NCI-H1436 treated with DMSO at 0.1 percent for 48 hours (cell line): ENCODE measurements at regions not wholly inside any gene's neighbourhood (a gene's known extent, or its start where the extent isn't known, plus 50 kb on each side); places are given as distances from the start of the nearest gene placed in this dataset.

Experiments
- DNase-seq: peaks from one replicate; lab custom pipeline; 2025; lab: John Stamatoyannopoulos, UW

DNA sequence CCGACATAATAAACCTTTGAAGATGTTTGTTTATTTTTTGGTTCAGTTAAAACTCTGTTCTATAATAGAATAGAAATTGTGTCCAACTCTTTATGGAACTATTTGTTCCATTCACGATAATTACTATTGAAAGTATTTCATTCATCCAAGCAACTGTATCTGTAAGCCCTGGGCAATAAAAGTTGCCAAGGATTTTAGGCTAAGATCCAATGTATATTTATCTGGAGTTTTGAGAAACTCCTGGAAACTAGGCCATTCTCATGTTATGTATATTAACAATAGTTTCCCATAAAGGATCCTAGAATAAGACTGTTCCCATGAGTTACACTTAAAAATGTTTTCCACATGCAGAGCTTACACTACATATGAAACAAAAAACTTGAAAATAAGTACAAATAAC lies 261.6 kb downstream of the SLITRK6 start:
- no peak for DNase-seq

DNA sequence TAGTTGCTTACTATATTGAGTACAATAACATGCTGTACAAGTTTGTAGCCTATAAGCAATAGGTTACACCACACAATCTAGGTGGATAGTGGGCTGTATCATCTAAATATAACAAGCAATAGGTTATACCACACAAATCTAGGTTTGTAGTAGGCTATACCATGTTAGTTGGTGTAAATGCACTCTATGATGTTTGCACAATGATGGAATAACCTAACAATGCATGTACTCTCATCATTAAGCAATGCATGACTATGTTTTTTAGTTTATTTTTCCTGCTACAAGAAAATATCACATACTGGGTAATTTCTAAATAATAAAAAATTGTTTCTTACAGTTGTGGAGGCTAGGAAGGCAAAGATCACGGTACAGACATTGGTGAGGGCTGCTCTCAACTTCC lies 262.5 kb downstream of the SLITRK6 start:
- no peak for DNase-seq

DNA sequence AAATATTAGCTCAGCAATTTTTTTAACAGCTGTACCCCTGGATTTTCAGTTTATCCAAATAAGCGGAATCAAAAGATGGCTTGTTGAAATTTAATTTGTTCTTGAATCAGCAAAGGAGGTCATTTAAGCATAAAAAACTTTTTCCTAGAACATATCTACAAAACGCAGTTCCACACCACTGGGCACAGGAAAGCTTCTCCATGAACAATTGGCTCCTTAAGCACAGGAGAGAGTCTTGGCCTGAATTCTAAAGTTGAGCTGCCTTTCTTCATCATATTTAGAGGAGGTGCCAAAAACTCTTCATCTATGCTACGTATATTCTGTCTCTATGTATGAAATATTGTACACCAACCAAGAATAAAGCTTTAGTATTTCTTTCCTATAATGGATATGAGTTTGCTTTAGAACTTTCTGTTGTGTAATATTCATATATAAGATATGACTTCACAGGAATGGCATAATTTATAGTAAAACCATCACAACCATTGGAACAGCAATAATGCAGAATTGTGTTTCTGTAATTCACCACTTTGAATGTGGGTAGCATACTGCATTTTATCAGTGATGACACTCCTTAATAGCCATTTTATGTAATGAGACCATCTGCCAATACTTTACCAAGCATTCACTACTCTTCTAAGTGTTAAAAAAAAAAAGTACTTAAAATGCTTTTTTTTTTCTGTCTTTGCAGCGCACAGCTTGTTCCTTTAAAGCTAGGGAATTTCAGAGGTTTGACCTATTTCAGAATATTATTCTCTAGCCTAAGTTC lies 263.7 kb downstream of the SLITRK6 start:
- no peak for DNase-seq

DNA sequence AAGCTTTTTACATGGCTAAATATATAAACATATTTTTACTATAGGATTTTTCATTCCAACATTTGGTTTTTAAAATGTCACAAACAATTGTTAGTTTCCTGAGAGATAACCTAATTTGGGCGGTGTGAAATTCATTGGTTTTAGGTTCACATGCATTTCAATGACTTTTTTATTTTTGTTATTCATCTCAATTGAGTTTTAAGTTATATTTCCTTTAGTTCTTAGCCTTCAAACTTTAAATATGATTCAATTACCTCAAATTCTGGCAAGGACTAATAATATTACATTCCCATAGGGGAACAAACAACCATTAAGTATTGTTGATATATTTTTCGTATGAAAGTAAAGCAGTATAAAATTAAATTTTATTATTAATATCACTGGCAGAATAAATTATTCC lies 265.3 kb downstream of the SLITRK6 start:
- no peak for DNase-seq

DNA sequence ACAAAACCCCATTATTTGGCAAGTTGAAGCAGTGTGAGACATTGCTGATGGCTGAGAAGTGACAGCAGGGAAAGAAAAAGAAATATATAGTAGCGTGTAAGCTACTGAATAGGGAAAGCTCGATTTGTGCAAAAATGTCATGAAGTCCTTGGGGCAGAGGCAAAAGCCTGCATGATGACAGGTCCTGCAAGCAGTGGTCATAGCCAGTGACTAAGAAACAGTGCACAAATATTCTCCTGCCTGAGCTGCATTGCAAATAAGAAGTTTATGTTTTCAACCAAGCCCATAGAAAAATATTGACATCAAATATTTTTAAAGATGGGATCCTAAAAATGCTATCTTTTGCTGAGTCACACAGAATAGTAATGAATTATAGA lies 270.0 kb downstream of the SLITRK6 start:
- no peak for DNase-seq

DNA sequence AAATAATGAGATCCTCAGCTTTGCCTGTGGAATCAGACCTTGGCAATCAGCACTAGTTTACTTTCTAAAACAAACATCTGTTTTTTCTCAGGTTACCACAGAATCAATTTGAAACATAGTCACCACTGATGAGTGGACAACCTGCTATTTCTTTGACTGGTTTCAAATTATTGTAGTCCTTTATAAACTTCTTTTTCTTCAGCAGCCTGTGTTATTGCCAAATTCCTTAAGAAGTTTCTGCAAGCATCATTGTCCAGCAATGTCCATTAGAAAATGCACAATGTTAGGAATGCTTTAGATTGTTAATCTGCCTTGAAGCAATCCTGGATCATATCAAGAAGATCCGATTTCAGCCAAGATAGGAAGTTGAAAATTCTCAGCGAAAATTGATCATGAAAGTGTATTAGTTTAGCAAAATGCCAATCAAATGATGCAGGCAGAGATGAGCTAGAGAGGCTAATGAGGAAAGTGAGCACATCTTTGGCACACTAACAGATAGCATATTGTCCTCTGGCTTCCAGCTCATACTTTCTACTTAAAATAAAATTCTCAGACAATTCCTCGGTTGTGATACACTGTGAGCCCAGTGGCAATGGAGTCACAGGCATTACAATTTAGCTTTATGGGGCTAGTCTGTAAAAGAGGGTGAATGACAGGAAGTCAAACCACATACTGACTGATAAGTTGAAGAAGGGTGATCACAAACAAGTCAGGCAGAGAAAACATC lies 270.6 kb downstream of the SLITRK6 start:
- no peak for DNase-seq

DNA sequence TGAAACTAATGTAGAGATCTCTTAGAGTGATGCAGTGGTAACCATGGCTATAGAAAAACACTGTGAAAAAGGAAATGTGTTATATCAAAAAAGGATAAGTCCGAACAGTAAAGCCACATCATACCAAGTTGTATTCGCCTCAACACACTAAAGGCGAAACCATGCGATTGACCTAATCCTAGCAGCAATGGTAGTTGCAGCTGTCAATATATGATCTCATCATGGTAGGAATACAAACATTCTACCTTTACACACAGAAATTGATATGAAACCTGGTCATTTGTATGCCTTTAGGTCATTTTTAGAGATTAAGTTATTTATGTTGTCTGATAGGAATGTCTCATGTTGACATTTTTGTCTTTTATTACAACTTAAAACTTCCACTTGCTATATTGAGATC lies 271.9 kb downstream of the SLITRK6 start:
- DNase-seq = no peak

DNA sequence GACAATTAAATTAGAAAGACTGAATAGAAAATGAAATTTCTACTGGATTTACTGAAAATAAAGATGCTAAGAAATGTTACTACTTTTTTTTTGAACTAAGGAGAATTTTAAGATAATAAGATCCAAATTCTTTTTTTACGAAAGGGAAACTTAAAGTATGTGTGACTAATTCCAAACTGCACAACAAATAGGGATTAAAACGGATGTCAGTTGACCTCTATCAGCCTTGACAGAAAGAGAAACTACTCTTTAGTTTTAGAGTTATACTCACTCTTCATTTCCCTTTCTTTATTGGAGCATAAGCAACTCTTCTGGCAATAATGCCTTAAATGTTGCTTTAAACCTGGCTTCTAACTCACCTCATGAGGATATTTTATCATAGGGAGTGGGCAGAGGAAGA lies 273.8 kb downstream of the SLITRK6 start:
- DNase-seq = no peak

DNA sequence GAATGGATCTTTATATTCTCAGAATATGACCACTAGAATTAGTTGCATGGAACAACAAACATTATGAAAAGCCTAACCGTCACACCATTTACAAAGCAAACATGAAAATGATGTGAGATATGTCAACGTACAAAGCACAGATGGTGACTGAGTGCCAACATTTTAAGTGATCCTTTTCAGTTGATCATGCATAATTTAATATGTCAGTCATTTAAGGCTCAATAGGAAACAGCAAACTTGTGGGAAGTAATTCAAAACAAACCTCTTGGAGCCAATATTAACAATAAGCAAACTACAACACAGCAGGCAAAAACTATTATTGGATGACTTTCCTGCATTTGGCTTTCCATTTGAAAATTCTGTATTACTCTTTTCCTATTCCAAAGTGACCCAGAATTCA lies 277.6 kb downstream of the SLITRK6 start:
- DNase-seq = peak; percentile 73

DNA sequence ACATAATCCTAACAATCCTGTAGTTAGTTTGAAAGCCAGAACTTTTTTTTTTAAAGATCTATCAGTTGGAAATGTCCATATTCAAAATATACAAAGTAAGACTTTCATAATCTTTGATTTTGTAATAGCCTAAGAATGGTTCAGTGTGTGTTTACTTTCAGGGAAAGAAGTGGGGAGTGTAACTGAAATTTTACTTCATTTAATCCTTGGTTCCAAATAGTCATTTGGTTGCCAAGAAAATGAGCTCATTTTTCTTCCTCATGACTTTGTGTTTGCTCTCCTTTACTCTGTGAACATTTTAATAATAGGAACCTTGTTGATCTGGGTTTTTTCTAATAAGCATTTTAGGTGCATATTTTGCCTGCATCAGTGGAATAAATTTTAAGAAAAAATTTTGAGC lies 278.8 kb downstream of the SLITRK6 start:
- DNase-seq = no peak

DNA sequence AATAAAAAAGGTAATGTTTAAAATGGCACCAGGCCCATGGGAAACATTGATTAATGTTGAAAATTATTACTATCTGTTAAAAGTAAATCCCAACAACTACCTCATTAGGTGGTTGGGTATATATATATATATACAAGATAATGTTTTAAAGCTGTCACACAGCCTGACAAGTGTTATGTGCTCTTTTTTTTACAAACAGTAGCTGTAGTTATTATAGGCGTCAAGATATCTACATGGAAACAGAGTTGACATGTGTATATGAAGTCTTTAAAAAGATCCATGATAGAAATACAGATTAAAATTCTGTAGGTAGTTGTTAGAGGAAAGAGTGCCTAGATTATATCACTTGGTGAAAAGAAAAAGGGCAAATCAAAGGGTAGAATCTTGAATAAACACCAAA lies 279.9 kb downstream of the SLITRK6 start:
- DNase-seq = no peak

DNA sequence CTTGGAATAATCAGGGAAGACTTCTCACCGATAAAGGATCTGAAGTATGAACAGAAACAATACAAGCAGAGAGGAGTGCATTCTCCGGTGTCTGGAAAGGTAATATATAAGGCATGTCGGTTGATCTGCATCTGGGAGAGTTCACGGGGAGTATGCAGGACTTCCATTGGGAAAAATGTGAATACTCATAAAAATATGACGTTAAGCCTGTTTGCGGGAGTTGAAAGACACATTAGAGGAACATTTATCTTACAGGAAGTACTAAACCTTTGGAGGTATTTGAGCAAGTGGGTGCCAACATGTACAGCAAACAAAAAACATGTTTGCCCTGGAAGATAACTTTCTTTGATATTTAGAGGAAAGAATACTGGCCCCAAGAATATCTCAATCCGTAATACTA lies 286.8 kb downstream of the SLITRK6 start:
- DNase-seq = no peak

DNA sequence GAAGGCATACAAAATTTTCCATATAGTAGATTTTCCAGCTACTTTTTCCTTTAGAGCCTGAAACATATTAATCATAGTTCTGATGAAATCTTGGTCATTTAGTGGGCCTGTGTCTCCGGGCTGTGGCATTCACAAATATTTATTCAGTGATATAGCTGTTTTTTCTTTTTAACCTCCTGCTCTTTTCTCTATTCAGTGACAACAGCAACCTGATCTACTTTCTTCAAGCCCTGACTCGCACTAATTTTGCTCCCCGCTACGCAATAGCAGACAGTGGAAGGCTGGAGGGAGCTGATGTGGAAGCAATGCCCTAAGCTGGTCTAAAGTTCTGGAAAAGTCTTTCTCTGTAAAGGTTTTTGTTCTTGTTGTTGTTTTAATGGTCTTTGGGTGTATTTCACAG lies 289.7 kb downstream of the SLITRK6 start:
- DNase-seq = no peak

DNA sequence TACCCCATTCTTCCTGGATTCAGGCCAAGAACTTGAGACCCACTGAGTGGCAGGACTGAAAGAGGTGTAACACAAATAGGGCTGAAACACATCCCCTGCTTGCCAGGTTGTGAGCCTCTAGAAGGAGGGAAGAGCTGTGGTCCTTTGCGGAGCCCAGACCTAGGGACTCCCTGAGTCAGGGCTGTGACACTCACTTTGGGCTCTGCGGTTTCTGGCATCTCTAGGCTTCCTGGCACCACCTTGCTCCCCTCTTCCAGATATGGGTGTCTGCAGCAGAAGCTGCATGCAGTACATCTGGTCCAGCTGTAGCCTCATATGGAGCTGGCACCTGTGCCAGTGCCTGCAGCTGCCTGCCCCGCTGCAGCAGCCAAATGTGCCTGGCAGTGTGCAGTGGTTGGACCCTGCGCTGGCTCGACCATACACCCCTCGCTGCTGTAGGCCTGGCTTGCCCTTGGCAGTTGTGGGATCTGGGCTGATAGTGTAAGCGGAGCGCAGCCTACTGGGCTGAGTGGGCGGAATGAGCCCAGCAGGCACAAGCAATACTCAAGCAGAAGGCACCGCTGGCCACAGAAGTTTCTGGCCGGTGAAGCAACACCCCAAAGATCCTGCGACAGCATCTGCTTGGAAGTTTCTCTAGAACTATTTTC lies 290.4 kb downstream of the SLITRK6 start:
- no peak for DNase-seq

DNA sequence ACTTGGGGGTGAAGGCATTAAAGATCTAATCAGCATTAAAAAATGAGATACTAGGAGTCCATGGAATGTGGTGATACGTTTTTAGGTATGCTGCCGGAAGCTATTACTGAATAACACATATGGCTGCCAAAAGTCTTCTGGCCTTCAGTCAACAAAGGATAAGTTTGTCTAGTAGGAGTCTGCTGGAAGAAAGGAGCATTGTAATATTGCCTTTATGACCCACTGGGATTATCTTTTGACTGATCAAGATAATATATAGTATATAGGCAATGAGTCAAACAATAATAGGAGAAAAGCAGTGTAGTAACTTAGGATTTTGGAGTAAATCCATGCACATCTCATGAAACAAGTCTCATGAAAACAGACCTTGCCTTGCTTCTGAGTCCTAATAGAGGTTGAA lies 295.4 kb downstream of the SLITRK6 start:
- DNase-seq = no peak

DNA sequence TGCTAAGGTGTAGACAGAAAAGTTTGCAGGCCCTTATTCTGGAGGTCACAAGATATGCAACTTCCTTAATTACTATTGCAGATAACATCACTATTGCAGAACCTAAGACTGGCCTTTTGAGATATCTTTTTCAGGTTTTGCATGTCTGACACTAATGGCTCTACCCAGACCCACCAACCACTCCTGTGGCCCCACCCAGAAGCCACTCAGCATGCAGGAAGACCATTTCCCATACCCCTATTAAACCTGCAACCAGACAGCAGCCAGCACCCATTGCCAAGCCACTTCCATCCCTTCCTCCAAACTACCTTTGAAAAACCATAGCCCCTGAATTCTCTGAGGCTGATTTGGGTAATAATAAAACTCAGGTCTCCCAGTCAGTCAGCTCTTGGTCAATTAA lies 297.6 kb downstream of the SLITRK6 start:
- DNase-seq = no peak

DNA sequence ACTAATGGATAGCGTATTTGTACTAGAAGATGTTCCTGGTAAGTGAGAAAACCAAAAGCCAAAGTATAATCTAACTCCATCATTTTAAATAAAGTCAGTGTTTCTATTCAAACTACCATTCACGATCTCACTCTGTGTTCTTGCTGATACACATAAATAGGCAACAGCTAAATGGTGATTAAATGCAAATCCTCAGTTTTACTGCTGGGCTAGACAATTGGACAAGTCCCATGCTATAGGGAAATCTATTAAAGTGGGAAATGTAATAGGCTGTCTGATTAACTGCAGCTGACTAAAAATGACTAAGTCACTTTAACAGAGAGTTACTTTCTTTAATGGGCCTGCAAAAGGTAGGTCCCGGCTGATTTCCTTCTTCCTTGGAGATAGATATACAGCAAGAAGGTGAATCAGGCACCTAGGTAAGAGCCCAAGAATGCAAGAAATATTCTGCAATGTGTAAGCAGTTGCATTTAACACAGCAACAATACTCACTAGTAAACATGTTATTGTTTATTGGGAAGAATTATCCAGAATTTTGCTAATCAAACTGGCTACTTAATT lies 298.4 kb downstream of the SLITRK6 start:
- no peak for DNase-seq

DNA sequence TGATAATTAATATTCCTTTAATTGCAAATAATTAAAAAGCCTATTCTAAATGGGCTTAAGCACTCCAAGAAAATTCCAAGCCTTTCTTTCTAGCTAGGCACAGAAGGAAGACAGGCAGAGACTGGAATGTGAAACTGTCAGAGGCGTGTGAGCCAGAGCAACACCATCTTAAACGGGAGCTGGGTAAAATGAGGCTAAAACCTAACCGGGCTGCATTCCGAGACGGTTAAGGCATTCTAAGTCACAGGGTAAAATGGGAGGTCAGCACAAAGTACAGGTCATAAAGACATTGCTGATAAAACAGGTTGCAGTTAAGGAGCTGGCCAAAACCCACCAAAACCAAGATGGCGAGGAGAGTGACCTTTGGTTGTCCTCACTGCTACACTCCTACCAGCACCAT lies 300.4 kb downstream of the SLITRK6 start:
- DNase-seq = no peak

DNA sequence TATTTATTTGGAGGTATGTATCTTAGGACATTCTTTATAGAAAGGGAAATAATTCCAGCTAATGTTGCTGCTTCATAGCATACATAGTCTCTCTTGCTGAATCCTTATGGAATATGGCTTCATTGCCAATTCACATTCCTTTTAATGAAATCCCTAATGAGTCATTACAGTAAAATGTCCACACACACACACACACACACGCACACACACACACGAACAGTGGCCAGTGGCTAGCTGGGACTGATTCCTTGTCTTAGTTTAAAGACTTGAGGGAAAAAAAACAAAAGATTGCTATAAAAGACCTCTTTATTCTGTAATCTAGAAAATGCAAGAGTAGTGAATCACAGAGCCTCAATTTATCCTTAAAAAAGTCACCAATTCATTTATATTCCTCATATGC lies 301.6 kb downstream of the SLITRK6 start:
- no peak for DNase-seq

DNA sequence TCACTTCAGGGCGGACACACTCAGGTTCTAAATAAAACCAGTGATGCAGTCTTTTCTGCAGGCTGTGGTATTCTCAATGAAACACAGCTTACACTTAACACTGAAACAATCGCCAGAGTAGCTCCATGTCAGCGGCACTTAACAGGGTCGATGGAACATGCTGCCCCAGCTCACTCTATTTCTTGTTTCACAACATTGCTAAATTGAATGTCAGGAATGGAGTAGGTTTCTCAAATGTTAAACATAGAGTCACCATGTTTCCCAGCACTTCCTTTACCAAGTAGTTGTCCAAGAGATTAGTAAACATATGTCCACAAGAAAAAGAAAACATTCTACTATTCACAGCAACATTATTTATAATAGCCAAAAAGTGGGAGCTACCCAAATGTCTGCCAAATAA lies 306.9 kb downstream of the SLITRK6 start:
- no peak for DNase-seq

DNA sequence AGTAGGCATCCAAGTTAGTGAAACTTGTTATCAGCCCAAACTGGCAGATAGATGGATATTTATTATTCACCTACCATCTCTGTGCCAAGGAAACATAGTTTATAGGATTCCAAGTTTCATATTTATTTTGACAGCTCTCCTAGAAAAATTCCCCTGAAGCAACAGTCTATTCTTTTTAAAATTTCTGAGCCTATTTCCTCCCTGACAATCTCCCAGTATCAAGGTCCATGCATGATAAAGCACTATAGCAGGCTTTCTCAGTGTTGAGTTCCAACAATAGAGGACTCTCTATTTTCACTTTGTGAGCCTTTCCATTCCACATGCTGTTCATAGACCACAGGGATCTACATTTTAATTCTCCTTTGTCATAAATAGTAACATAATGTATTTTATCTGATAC lies 312.6 kb downstream of the SLITRK6 start:
- DNase-seq = no peak

DNA sequence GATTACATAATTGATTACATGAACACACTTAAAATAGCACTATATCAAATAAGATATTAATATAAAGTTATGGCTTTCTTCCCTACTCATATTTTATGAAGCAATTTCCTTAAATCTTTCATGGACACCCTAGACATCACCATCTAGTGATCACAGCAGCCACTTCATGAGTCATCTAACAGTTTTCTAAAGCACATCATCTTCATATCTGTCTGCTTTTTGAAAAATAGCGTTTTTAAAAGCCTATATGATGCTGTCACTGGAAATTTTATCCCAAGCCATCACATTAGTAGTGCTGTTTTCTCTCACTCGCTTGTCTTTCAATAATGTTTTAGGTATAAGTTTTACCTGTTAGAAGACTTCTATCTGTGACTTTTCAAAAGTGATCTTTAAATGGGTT lies 326.1 kb downstream of the SLITRK6 start:
- DNase-seq = no peak

DNA sequence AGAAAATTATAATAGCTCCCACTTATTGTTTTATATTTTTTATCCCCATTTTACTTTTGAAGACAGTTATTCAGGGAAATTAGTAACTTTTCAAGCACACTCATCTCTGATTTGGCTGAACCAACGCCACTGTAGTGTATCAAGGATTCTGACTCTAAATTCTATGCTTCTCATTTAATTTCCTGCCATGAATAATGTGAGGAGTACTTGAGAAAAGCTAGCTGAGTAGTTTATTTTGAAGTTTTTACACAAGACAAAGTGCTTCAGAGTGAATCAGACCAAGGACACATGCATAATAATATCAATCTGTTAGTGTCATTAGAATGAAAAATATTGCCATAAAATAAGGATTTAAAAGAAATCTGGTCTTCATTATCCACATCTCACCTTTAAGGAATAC lies 329.9 kb downstream of the SLITRK6 start:
- DNase-seq = no peak
